ENCODE measurements at regions not wholly inside any gene's neighbourhood (a gene's known extent, or its start where the extent isn't known, plus 50 kb on each side); places are given as distances from the start of the nearest gene placed in this dataset.

DNA sequence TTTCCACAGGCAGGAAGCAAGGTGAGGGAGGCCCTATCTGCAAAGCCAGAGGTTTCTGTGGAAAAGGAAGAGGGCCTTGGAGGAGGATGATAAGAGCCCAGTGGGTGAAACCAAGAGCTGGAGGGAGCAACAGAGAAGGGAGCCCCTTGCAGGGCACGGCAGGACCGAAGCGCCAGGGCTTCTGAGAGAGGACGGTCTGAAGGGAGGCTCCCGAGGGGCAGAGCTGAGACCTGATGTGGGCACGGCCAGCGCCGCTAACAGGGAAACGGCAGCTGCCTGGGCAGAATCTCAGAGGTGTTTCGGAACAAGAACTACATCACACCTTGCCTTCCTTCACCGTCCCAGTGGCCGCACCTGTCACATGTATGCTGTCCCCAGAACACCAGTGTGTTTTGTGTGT, 144.3 kb upstream of the ADARB2 start:
- H3K27ac Mint-ChIP-seq = no peak overlapping the region
- Histone ChIP-seq H3K27ac (ENCODE audit: low read depth in 1 of 2, low read length in 2 of 2) (no peak overlapping the region), H3K27me3 (ENCODE audit: control insufficient read depth in 1 of 2, insufficient read depth in 2 of 2, low read length in 2 of 2) (no peaks in the 10 kb centered on the region), H3K9me3 (ENCODE audit: control insufficient read depth in 1 of 2, insufficient read depth in 1 of 2, low read length in 2 of 2) (peaks cover 4 to 8% of the 10 kb centered on the region in 2 experiments), H3K36me3 (ENCODE audit: insufficient read depth, low read length) (no peaks in the 10 kb centered on the region), H3K4me1 (ENCODE audit: insufficient read depth, low read length) (no peaks in the 10 kb centered on the region), H3K4me3 (ENCODE audit: low read length) (no peak overlapping the region)
- intact Hi-C loops (cut with DNase I, micrococcal nuclease) = no loop called here
- CTCF ChIA-PET = no interaction called here
- H3K9me3 Mint-ChIP-seq = peaks cover 6% of the 10 kb centered on the region
- no peak overlapping the region for H3K4me3 Mint-ChIP-seq
- TF ChIP-seq, protein P1, sequence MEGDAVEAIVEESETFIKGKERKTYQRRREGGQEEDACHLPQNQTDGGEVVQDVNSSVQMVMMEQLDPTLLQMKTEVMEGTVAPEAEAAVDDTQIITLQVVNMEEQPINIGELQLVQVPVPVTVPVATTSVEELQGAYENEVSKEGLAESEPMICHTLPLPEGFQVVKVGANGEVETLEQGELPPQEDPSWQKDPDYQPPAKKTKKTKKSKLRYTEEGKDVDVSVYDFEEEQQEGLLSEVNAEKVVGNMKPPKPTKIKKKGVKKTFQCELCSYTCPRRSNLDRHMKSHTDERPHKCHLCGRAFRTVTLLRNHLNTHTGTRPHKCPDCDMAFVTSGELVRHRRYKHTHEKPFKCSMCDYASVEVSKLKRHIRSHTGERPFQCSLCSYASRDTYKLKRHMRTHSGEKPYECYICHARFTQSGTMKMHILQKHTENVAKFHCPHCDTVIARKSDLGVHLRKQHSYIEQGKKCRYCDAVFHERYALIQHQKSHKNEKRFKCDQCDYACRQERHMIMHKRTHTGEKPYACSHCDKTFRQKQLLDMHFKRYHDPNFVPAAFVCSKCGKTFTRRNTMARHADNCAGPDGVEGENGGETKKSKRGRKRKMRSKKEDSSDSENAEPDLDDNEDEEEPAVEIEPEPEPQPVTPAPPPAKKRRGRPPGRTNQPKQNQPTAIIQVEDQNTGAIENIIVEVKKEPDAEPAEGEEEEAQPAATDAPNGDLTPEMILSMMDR (IDR thresholded peaks at IDR 0.05) = no peak
- no peaks in the 10 kb centered on the region for H3K27me3 Mint-ChIP-seq
- H3K36me3 Mint-ChIP-seq (ENCODE audit: low read depth) = no peaks in the 10 kb centered on the region
- POLR2A ChIA-PET = no interaction called here
- no peak for ATAC-seq (ENCODE audit: poor library complexity)
- DNase-seq = no peak
- peaks cover 4% of the 10 kb centered on the region for H3K4me1 Mint-ChIP-seq (ENCODE audit: low read depth)

DNA sequence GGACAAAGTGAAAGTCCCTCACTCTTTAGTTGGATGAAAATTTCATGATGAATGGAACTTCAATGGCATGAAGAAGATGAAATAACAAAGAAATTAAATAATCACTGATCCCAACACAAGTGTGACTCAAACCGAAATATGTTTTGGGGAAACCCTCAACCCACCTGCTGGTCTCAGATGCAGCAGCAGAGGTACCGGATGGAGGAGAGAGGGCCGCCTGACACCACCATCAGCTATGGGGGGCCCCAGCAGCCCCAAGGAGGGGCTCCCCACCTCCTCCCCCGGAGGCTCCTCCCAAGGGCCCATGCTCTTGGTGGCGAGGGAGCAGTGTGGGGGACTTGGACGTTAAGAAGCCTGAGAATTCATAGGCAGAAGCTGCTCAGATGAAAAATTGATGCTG, 137.2 kb upstream of the ADARB2 start:
- TF ChIP-seq, protein P1 (IDR thresholded peaks at IDR 0.05) = no peak
- no peaks in the 10 kb centered on the region for H3K36me3 ChIP-seq (ENCODE audit: insufficient read depth, low read length)
- ATAC-seq (ENCODE audit: poor library complexity) (no peak), DNase-seq (no peak)
- H3K9me3 ChIP-seq (ENCODE audit: control insufficient read depth in 1 of 2, insufficient read depth in 1 of 2, low read length in 2 of 2) = peaks cover 0 to 5% of the 10 kb centered on the region in 2 experiments
- no peak overlapping the region for H3K27ac ChIP-seq (ENCODE audit: low read depth in 1 of 2, low read length in 2 of 2)
- Mint-ChIP-seq H3K4me1 (ENCODE audit: low read depth) (no peaks in the 10 kb centered on the region), H3K4me3 (no peak overlapping the region), H3K27me3 (no peaks in the 10 kb centered on the region), H3K36me3 (ENCODE audit: low read depth) (no peaks in the 10 kb centered on the region), H3K9me3 (peaks cover 5% of the 10 kb centered on the region), H3K27ac (no peak overlapping the region)
- H3K4me1 ChIP-seq (ENCODE audit: insufficient read depth, low read length) = no peaks in the 10 kb centered on the region
- intact Hi-C loops (cut with DNase I, micrococcal nuclease) = no loop called here
- CTCF ChIA-PET = no interaction called here
- no peak overlapping the region for H3K4me3 ChIP-seq (ENCODE audit: low read length)
- POLR2A ChIA-PET = no interaction called here
- H3K27me3 ChIP-seq (ENCODE audit: control insufficient read depth in 1 of 2, insufficient read depth in 2 of 2, low read length in 2 of 2) = no peaks in the 10 kb centered on the region

DNA sequence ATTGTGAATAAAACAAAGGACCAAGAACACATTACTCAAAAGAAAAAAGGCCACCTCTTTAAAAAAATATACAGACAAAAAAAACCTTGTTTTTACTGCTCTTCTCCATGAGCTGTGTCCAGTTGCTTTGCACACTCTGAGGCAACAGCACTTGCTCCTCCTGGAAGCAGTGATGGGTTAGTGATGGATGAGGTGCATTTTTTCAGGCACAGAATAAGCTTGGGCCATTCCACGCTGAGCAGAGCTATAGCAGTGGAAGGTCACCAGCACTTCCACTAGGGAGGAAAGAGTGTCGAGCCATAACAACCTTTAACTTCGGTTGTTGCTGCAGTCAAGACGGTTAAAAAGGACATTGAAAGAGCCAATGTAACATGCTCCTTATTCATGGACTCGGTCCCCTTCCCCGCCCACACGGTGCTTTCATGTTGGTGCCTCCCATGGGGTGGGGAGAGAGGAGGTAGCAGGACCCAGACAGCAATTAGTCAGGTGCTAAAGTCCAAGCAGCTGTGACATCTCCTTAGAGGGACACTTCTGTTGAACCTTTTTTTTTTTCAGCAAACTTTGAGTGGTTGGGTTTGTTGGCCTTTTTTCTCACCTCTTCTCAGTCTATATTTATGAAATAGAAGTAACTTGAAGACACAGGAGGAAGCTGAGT, 136.5 kb upstream of the ADARB2 start:
- Mint-ChIP-seq H3K36me3 (ENCODE audit: low read depth) (no peaks in the 10 kb centered on the region), H3K27ac (no peak overlapping the region), H3K4me1 (ENCODE audit: low read depth) (no peaks in the 10 kb centered on the region), H3K4me3 (no peak overlapping the region), H3K27me3 (no peaks in the 10 kb centered on the region), H3K9me3 (peaks cover 5% of the 10 kb centered on the region)
- H3K9me3 ChIP-seq (ENCODE audit: control insufficient read depth in 1 of 2, insufficient read depth in 1 of 2, low read length in 2 of 2) = peaks cover 0 to 5% of the 10 kb centered on the region in 2 experiments
- TF ChIP-seq, protein P1 (IDR thresholded peaks at IDR 0.05) = no peak
- no peaks in the 10 kb centered on the region for H3K36me3 ChIP-seq (ENCODE audit: insufficient read depth, low read length)
- ChIA-PET POLR2A (interaction anchor here (0.7 kb wide), 1 partner anchor 1640 kb away, joined by 3 read pairs; no protein-coding TSS in a partner anchor), CTCF (interaction anchor here (0.8 kb wide), 1 partner anchor 764 kb away, joined by 3 read pairs; no protein-coding TSS in a partner anchor)
- intact Hi-C loops (cut with DNase I, micrococcal nuclease) = no loop called here
- no peak overlapping the region for H3K27ac ChIP-seq (ENCODE audit: low read depth in 1 of 2, low read length in 2 of 2)
- H3K27me3 ChIP-seq (ENCODE audit: control insufficient read depth in 1 of 2, insufficient read depth in 2 of 2, low read length in 2 of 2) = no peaks in the 10 kb centered on the region
- DNase-seq (no peak), ATAC-seq (ENCODE audit: poor library complexity) (no peak)
- H3K4me3 ChIP-seq (ENCODE audit: low read length) = no peak overlapping the region
- H3K4me1 ChIP-seq (ENCODE audit: insufficient read depth, low read length) = no peaks in the 10 kb centered on the region
